Superior temporal gyrus (tissue), 1 donor: ENCODE measurements at regions not wholly inside any gene's neighbourhood (a gene's known extent, or its start where the extent isn't known, plus 50 kb on each side); places are given as distances from the start of the nearest gene placed in this dataset.

Experiments used
- DNase-seq: peaks from one replicate; pipeline ENCODE4 v3.0.0-alpha.2; 2016; ENCODE audit errors: extremely low spot score

DNA sequence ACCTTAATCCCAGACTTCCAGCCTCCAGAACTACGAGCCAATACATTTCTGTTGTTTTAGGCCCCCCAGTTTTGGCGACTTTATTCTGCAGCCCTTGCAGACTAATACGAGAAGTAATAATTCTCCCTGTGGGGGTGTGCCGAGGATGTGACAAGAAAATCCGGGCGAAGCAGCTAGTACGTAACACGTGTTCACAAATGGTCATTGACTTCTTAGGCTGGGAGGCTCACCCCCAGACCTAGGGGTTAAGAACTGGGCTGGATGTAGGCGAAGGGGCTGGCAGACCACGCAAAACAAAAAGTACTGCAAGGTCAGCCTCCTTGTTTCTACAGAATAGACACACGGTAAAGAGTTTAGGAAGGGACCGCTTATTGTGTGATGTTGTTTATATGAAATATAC is 69.8 kb upstream of the ESRRB start:
- DNase-seq: no peak

DNA sequence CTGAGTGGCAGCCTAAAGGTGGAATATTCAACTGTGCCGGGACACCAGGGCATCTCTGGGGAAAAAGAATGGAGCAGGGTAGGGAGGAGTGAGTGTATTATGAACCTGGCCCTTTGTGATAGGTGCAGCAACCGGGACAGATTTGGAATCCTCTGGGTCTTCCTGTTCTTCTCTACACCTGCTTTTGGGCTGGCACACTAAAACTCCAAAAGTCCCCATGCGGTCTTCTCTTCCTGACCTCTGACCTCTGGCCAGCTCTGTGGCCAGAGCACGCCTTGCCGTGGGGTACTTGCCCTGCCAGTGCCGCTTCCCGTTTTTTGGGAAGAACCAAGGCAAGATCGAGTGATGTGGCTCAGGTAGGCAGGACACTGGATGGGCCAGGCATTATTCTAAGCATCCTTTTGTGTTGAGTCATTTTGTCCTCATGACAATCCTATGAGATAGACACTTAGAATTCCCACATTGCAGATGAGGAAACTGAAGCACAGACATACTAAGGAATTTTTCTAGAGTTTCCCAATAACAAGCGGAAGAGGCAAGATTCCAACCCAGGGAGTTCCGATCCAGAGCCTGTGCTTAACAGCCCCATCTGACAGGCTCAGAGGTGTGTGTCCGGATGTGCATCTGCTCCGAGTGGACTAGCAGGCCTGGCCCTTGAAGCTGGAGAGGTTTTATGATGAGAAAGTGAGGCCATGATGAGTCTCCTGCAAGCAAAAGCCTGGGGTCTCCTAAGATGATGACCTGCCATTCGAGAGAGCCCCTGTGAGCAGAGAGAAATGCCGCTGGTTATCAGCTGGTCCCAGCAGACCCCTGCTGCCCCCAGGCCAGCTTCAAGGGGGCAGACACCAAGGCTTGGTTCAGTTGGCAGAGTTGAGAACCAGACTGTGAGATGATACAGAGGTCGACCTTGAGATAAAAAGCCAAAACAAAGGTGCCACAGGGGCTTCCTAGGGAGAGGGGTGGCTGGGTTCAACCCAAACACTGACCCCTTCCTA is 67.9 kb upstream of the ESRRB start:
- DNase-seq: no peak

DNA sequence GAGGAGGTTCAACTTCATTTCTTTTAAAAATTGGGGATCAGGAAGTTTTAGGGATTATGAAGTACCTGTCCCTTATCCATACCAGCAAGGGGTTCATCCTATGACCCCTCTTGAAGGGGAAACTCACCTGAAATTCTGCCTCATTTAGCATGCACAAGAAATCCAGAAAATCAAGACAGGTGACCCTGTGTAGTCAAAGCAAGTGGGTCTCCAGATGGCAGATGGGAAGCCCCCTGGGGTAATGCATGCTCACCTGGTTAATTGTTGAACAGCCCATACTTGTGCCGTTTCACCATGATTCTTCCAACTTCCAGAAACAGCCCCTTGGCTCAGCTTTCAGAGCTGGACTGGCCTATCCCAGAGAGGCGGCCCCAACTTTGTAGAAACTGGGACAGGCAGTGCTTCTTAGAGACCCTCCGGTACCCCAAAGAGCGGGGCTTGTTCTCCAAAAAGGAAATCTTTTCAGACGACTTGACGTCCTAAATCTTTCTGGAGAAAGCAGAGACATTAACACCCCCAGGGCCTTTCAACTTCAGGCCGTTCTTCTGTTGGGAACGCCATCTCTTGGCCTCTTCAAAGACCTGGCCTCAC is 66.3 kb upstream of the ESRRB start:
- DNase-seq: no peak

DNA sequence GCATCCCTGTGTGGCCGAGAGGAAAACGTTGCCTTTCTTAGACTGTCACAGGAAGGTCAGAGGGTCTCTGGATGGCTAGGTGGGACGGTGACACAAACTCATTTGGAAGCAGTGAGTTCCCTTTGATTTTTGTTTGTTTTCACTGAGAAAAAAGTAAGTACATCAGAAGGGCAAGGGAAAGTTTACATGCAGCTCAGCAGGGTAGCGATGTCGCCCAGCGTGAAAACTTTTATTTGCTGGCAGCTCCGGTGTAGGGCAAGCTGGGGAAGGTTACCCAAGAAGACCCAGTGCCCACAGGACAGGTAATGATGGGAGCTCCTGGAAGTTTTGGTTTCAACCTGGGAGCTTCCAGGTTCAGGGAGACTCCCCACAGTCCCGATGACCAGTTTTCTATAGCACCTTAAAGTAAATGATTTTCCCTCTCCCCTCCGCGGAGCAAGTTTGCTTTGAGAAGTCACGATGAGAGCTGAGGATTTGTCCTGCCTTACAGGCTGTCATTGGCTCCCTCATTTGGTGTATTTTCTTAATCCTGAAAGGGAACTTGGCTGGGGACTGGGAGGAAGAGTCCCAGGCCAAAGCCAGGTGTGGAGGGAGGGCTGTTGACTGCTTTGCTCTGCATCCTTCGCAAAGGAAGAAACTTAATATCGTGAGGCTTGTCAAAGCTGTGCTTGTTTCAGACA is 64.7 kb upstream of the ESRRB start:
- no peak for DNase-seq

DNA sequence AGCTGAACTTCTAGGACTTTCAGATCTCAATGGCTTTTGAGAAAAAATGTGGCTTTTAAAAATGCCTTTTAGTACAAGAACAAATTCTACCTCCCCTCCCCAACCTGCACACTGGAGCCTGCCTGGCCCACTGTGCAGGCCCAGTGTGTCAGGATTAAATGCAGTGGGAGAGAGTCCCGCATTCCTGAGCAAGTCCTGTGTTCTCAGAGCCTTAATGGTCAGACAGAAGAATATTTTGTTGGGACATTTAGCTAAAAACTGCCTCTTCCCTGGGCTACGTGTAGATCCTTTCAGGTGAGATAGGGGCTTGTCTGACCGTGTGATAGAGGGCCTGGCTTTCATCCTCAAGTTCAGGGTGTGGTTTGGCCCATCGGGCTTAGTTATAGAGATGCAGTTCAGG is 63.1 kb upstream of the ESRRB start:
- DNase-seq: no peak

DNA sequence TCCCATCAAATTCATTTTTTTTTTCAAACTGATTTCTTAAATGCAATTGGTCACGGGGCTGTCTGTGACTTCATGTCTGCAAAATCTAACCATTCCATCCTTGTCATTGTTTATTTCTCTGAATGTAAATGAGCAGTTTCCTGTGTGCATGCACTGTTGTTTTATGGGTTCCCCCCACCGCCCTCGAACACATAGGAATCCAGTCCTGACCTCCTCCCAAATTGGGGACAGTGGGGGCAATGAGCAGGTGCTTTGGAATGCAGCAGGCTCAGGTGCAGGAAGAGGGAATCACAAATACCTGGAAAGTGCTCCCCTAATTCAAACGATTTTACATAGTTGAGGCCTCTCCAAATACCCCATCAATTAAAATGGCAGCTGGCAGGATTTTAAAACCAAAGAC is 62.6 kb upstream of the ESRRB start:
- no peak for DNase-seq

DNA sequence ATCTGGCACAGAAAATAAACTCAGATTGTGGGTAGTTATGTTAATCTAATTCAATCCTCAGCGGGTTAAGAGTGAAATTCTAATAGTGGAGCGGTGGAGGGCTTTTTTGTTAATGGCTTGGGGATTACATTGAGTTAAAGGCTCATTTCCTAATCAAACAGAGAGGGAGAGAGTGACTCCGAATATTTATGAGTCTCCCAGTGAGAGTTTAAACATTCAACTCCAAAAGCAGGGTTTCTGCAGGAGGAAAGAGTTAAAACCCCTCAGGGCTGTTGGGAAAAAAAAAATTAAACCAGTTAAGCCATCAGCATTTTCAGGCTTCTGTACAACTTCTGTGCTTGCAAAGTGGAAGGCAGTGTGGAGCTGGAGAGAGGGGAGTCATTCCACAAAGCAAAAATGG is 62.1 kb upstream of the ESRRB start:
- no peak for DNase-seq

DNA sequence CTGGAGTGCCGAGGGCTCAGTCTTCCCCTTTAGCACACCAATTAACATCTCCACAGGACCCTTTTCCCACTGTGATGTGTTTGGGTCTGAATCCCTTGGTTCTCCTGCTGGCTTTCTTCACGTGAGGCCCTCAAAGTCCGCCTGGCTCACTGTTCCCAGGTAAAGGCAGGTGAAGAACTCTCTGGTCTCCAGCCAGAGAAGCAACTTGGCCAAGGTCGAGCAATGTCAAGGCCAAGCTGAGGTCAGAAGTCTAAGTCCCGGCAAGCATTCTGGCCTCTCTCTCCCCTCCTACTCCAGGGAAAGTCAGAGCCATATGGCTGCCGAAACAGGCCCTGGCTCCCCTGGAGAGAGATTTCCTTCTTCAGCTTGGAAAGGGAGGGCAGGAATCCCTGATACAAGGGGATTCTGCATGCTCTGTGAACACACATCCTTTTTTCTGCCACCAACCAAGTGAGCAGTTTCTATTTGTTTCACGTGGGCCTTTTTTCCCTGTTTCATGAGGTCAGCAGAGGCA is 61.4 kb upstream of the ESRRB start:
- no peak for DNase-seq

DNA sequence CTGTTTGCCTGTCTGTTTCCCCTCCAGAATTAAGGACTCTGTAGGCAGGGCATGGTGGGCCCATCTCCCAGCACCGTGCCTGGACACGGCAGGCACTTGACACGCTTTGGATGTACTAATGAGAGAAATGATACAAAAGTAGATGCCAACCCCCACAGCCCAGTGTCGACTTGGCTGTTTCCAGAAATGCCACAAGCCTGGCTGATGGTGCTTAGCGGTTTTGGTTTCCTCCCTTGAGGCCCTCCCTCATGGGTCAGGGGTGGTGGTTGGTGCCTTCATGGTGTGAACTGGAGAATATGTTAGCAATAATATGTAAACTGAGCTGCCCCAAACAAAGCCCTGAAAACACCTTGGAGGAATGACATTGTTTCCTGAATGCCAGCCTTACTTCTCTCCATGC is 55.5 kb upstream of the ESRRB start:
- DNase-seq: no peak

DNA sequence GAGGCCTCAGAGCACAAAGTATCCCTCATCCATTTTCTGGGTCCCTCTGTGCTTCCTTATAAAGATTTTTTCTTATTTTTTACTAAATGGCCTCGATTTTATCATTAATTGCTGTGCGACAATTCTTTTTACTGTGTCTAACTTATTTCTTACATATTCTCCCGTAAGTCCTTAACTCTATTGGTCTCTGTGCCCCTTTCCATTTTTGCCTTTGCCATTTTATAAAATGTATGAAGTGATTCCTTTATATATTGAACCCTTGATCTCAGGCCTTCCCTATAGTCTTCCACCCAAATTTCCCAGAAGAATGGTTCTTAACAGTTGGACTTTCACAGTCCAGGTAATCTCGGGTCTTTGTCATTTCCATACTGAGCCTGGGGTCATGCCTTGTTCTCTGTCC is 55.0 kb upstream of the ESRRB start:
- DNase-seq: no peak

DNA sequence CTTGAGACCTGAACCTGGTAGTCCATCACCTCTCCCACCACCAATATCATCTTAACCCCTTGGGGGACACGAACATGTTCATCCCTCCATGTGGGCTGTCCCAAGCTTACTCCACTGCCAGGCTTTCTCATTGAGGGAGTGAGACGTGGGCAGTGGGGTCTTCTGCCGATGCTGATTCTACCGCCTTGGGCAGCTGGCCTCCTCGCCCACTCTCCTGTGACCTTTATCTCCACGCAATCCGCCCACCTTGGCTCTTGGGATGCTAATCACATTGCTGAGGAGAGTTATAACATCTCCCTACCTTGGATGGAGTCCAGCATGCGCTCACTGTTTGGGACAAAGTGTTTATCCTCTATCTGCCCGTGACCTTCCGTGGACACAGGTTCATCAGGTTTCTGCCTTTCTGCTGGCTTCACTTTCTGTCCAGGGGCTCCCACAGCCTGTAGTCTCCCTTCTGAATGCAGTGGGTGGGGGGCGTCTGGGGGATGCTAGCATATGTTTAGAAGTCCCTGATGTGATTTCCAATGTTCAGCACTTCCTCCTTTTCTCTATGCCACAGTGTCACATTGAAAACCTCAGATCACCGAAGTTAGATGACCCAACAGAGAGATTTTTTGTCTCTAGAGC is 53.2 kb upstream of the ESRRB start:
- DNase-seq: no peak

DNA sequence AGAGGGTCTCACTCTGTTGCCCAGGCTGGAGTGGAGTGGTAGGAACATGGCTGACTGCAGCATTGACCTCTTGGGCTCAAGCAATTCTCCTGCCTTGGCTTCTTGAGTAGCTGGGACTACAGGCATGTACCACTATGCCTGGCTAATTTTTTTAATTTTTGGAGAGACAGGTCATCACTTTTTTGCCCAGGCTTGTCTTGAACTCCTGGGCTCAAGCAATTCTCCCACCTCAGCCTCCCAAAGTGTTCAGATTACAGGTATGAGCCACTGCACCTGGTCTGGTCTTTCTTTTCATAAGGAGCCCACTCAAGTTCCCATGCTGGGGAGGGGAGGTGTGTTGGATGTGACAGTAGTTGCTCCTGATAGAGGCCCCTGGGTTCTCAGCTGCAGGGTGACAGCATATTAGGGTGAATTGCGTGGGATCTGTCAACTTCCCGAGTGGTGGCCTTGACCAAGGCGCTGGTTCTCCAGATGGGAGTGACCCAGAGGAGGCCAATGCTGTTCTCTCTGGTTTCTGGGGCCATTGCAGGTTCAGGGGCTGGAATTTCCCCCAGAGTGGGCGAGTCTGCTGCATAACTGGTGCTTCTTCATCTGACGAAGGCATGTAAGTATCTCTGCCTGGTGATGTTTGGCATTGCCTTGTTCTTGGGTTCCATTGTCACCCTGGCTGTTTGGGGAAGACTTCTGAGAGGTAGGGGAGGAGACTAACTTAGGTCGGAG is 52.4 kb upstream of the ESRRB start:
- no peak for DNase-seq

DNA sequence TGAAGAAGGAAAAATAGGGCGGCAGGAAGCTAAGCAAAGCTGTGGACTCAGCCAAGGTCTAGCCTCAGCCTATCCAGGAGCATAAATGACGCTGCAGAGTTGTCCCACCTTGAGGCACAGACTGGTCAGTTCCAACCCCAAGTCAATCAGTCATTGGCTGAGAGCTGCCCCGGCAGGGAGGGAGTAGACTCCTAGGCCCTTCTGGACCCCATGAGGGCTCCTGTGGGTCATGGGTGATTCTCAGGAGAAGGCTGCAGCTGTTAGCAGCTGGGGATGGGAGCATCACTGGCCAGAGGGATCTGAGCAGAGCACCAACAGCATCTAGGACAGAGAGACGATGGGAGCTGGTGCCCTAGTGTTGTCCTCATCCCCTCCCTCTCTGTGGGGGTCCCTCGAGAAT is 51.8 kb upstream of the ESRRB start:
- no peak for DNase-seq
